Ovary (tissue), 7 donors: ENCODE measurements at regions not wholly inside any gene's neighbourhood (a gene's known extent, or its start where the extent isn't known, plus 50 kb on each side); places are given as distances from the start of the nearest gene placed in this dataset.

Source experiments
- DNase-seq, 5 donors: peaks; one replicate each; pipeline ENCODE4 v3.0.0-alpha.2; 2019 to 2020
- H3K27ac ChIP-seq, 2 donors: fragments of 200-600 bp; one replicate each; pipeline versions ENCODE4 v1.5.1 to v1.8.0; 2019 to 2022
- H3K27me3 ChIP-seq: fragments of 200-600 bp; one replicate; pipeline ENCODE4 v1.8.0; 2022
- H3K36me3 ChIP-seq: fragments of 200-600 bp; sonication (generic); one replicate; pipeline ENCODE4 v1.5.1; 2019
- H3K4me1 ChIP-seq: one replicate; pipeline ENCODE4 v1.8.1; 2013; ENCODE audit warnings: mild to moderate bottlenecking, moderate library complexity; ENCODE audit not compliant: insufficient read depth
- H3K4me3 ChIP-seq: fragments of 200-600 bp; sonication (generic); one replicate; pipeline ENCODE4 v1.5.1; 2017
- H3K9me3 ChIP-seq, 2 donors: fragments of 200-600 bp in 1 of 2; sonication (generic) in 1 of 2; one replicate each; pipeline versions ENCODE4 v1.5.1 to v1.8.1; 2013 to 2019; ENCODE audit warnings: mild to moderate bottlenecking in 1 of 2, moderate library complexity in 1 of 2
- EP300 ChIP-seq: sonication (generic); formaldehyde crosslinking; IDR thresholded peaks from one replicate; pipeline ENCODE4 v1.6.1; 2017; ENCODE audit warnings: antibody characterized with exemption
- POLR2A ChIP-seq: fragments of 450-650 bp; IDR thresholded peaks from one replicate; pipeline ENCODE4 v1.6.1; 2017; ENCODE audit warnings: antibody characterized with exemption, mild to moderate bottlenecking, moderate library complexity
- WGBS, 3 donors: extraction: QIAGEN DNeasy Blood & Tissue Kit in 1 of 3; methylation state at CpG; one replicate each; pipeline versions ENCODE4 v1.1.5 to v1.1.7; 2013 to 2017; 5-methylcytosine and 5-hydroxymethylcytosine counted together
- intact Hi-C, 4 donors: fragments of 100-400 bp; cut with DNase I; formaldehyde crosslinking; loops; one replicate each; pipeline versions ENCODE4 v1.11.0 to v1.15.1; 2022 to 2023
- TF ChIP-seq, protein P1 (sequence below), 3 donors: fragments of 450-650 bp in 2 of 3; fragments of 200-600 bp in 1 of 3; IDR thresholded peaks; one replicate each; pipeline versions ENCODE4 v1.5.1 to v1.8.0; 2016 to 2022; ENCODE audit warnings: antibody characterized with exemption in 3 of 3, mild to moderate bottlenecking in 1 of 3
- donor health status: DM: no; HTN: no; CAD: no; lungs with moderate emphysema.
- donor health status: DM: no; HTN: no; CAD: no.
- donor health status: Bipolar disorder and iron deficiency.
- donor health status: DM: no; HTN: no; CAD: no.
- donor health status: DM: yes; HTN: yes; CAD: no.

DNA sequence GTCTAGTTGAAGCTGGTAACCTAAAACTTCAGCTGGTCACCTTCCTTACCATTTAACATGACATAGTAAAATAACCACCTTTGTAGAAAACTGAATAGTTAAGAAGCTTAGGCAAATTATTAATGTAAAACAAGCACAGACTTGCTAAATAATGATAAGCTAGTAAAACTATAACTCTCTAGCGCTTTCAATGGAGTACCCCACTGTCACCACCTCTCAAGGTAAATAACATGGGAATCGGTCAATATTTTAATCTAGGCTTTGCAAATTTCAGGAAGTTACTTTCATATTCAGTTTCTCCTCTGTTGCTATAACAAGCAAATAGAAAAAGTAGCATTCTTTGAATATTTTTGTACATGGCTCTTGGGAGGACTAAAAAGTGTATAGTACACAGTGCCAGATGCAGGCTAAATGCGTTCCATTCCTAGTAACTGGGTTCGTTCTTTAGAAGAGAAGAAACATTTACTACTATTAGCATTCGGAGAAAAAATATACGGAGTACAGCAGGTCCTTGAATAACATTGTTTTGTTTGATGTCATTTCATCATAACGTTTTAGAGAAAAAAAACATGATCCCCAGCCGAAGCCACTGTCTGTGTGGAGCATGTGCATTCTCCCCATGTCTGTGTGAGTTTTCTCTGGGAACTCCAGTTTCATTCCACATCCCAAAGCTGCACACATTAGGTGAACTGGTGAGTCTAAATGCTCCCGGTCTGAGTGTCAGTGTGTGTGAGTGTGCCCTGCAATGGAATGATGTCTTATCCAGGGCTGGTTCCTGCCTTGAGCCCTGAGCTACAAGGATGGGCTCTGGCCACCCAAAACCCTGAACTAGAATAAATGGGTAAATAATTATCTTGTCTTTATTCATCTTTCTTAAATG is 52.5 kb downstream of the EPRS1 start:
- Histone ChIP-seq H3K9me3 (no peaks in the 10 kb centered on the region), H3K36me3 (no peaks in the 10 kb centered on the region), H3K27ac (no peak overlapping the region), H3K27me3 (peaks cover 5% of the 10 kb centered on the region), H3K4me1 (no peaks in the 10 kb centered on the region), H3K4me3 (no peak overlapping the region)
- 27 to 42% (median 29%) methylated on average over 9 of the region's 9 CpGs for whole genome bisulfite sequencing, 3 donors
- TF ChIP-seq POLR2A, result no peak
- TF ChIP-seq, protein P1, sequence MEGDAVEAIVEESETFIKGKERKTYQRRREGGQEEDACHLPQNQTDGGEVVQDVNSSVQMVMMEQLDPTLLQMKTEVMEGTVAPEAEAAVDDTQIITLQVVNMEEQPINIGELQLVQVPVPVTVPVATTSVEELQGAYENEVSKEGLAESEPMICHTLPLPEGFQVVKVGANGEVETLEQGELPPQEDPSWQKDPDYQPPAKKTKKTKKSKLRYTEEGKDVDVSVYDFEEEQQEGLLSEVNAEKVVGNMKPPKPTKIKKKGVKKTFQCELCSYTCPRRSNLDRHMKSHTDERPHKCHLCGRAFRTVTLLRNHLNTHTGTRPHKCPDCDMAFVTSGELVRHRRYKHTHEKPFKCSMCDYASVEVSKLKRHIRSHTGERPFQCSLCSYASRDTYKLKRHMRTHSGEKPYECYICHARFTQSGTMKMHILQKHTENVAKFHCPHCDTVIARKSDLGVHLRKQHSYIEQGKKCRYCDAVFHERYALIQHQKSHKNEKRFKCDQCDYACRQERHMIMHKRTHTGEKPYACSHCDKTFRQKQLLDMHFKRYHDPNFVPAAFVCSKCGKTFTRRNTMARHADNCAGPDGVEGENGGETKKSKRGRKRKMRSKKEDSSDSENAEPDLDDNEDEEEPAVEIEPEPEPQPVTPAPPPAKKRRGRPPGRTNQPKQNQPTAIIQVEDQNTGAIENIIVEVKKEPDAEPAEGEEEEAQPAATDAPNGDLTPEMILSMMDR (IDR thresholded peaks at IDR 0.05), result no peak
- TF ChIP-seq EP300, result no peak
- no peak for DNase-seq
- intact Hi-C loops, result no loop called here

DNA sequence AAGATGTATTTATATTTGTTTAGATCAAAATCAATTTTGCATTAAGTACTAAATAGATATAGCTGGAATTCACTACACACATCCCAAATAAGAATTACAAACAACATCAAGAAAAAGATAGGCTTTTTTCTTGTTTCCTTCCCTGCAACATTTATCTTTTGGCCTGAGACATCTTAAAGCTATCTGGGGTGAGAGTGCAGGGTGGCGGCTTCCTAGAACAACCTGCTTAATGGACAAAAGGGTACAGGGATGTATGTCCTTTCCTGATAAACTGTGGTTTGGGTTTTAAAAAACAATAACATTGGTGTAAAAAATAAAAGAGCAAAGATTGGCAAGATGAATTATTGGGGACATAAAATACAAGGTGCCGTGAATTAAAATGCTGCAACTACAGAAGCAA is 54.4 kb downstream of the EPRS1 start:
- H3K36me3 ChIP-seq, result no peaks in the 10 kb centered on the region
- DNase-seq, result no peak
- 92 to 98% (median 95%) methylated on average over 2 of the region's 2 CpGs for WGBS, 3 donors
- no peaks in the 10 kb centered on the region for H3K9me3 ChIP-seq
- TF ChIP-seq EP300, result no peak
- TF ChIP-seq, protein P1 (IDR thresholded peaks at IDR 0.05), result no peak
- no peak for TF ChIP-seq POLR2A
- intact Hi-C loops, result no loop called here
- H3K27me3 ChIP-seq, result no peaks in the 10 kb centered on the region
- no peak overlapping the region for H3K27ac ChIP-seq
- H3K4me1 ChIP-seq, result no peaks in the 10 kb centered on the region
- no peak overlapping the region for H3K4me3 ChIP-seq

- 42 to 58% (median 50%) methylated on average over 3 of the region's 3 CpGs for WGBS, 3 donors
- intact Hi-C loops, result no loop called here
- H3K4me1 ChIP-seq, result no peaks in the 10 kb centered on the region
- H3K4me3 ChIP-seq, result no peak overlapping the region
- no peak overlapping the region for H3K27ac ChIP-seq
- H3K9me3 ChIP-seq, result no peaks in the 10 kb centered on the region
- no peak for DNase-seq
- H3K36me3 ChIP-seq, result no peaks in the 10 kb centered on the region
- H3K27me3 ChIP-seq, result no peaks in the 10 kb centered on the region
- TF ChIP-seq POLR2A (no peak), EP300 (no peak)
- TF ChIP-seq, protein P1 (IDR thresholded peaks at IDR 0.05), result no peak
Observed at GRCh38 chr1:219991511-219991810, 54.8 kb downstream of the EPRS1 start.

DNA sequence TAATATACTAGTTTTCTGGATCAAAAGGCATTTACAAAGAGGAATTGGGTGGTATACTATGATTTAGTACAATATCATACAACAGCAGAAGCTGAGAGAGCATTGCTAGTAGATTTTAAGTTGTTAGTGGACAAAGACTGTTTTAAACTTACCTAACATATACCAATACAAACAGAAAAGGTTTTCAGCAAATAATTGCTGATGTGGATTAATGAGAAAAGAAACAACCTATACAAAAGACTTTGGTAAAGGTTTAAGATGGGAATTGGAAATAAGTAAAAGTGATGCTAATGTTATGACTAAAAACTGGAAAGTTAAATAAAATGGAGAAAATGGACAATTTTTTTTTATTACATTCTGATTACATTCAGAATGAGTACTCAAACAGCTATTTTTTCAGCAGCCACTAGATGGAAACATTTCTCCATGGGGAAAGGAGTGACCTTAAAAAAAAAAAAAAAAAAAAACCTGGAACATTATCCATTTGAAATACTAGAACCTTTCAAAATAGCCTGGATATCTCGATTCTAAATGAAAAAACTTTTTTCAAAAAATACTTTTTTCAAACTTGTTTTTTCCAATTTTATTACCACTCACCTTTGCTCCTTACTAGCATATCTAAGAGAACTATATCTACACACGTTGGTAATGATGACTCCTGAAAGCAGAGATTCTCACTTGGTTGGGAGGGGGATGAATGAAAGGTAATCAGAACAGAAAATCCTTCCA is 55.4 kb downstream of the EPRS1 start:
- 5 to 12% (median 11%) methylated on average over 2 of the region's 2 CpGs for WGBS, 3 donors
- no peaks in the 10 kb centered on the region for H3K9me3 ChIP-seq
- TF ChIP-seq, protein P1 (IDR thresholded peaks at IDR 0.05), result peak in 2 of 3 donors; percentile 44 to 48
- no peak for TF ChIP-seq POLR2A
- H3K27ac ChIP-seq, result no peak overlapping the region
- H3K4me1 ChIP-seq, result no peaks in the 10 kb centered on the region
- no peaks in the 10 kb centered on the region for H3K27me3 ChIP-seq
- no peak for DNase-seq
- H3K4me3 ChIP-seq, result no peak overlapping the region
- no peaks in the 10 kb centered on the region for H3K36me3 ChIP-seq
- intact Hi-C loops, result no loop called here
